NCI-H2081 treated with DMSO at 0.1 percent for 48 hours (cell line): ENCODE measurements at regions not wholly inside any gene's neighbourhood (a gene's known extent, or its start where the extent isn't known, plus 50 kb on each side); places are given as distances from the start of the nearest gene placed in this dataset.
"Not testable (repeated sequence)": the region's sequence is repeated elsewhere in the genome, so short reads cannot be mapped to it uniquely, and the experiment has no call there.

Experiments used
- DNase-seq: peaks from one replicate; lab custom pipeline; 2025; lab: John Stamatoyannopoulos, UW

- no peak for DNase-seq
Measured at GRCh38 chr6:92159046-92159445, 1260.3 kb downstream of the EPHA7 start.

DNA sequence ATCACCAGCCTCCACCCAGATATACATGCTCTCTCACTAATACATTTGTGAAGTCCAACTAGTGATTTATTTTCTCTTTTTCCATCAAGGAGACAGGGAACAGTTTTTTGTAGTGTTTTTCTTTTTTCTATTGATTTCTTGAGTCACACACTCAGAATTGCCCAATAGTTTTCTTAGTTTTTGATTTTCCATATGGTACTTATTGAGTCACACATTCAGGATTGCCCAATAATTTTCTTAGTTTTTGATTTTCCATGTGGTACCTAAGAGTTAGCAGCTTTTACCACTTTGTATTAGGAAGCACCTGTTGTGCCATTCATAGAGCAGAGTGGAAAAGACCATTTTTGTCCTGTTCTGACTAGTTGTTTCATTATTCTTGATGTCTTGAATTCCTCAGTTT is 1268.8 kb downstream of the EPHA7 start:
- no peak for DNase-seq

DNA sequence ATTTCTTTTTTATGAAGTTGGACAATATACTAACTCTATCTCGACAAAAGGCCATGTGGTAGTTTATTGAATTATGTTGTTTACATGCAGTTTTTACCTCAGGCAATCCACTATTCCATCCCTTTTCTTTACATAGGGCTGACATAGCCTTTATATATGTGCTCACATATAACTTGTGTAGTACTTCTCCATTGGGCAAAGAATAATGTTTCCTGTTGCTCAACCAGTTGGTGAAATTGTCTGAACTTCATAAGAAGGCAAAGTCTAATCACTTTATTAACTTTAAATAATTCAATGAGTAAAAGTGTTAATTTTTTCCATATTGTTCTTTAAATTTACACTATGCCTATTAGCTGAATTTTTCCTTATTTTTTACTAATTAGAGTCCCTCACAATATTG is 1272.1 kb downstream of the EPHA7 start:
- DNase-seq, result no peak

- no peak for DNase-seq
Measured at GRCh38 chr6:92139601-92140000, 1279.8 kb downstream of the EPHA7 start.

GRCh38 chr6:92132957-92133356 is 1286.4 kb downstream of the EPHA7 start:
- DNase-seq, result no peak

GRCh38 chr6:92132457-92132856 is 1286.9 kb downstream of the EPHA7 start:
- no peak for DNase-seq

DNA sequence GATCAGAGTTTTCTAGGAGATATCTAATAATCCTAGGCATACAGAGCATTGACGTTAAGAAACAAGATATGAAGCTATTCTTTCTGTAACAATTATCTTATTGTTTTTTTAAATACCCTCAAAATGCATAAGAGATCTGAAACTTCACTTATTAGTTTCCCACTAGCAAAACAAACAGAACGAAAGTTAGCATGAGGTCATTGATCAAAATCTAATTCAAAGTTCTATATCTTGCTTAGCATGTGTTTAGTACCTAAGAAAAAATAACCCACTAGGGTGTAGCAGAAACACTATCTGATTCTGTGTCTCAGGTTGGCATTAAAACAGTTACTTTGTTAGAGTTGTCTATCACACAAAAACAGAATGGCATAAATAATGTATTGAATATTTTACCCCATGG is 1288.4 kb downstream of the EPHA7 start:
- no peak for DNase-seq

DNA sequence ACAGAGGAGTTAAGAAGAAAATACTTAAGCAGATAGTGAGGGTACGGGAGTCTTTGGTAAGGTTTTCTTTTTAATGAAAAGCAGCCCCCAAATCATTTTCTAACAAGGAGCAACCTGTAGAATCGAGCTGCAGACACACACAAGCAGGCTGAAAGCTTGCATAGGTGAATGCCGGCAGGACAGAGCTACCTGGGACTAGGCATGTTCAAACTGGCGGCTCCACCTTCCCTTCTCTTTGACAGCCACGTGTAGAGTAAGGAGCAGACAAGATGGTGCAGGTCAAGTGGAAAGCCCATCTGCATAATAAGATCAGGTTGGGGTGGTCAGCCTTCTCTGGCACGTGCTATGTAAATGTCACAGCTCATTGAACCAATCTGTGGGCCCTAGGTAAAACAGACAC is 1292.4 kb downstream of the EPHA7 start:
- no peak for DNase-seq

DNA sequence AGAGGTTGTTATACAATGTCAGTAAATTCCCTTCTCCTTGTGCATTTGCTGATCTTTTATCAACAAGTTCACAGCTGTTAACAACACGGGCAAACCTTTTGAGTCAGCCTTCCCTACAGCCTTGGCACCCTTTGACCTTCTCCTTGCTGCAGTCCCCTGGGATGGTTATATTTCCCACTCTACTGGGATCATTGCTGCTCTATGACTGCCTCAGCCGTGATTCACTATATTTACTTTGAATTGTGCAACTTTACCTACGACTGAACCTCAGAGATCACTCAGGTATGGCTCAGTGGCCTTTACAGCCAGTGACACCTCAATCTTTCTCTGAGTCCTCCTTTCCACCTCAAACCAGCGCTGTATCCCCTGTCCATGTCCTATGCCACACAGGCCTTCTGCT is 1293.3 kb downstream of the EPHA7 start:
- no peak for DNase-seq

DNA sequence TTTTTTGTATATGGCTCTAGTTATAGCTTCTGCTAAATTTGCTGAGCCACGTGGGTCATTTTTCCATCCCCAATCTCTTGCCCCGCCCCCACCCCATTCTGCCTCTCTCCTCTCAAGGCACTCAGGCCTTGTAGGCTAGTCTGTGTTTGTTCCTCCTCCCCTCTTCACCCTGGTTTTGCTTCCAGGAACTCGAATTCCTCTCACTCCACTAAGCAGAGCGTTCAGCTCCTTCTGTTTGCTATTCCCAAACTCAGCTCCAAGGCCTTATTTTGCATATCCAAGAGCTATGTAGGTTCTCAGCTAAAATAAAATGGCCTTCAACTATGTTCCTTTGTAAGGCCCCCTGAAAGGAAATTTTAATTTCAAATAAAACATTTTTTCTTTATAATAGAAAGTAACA is 1293.7 kb downstream of the EPHA7 start:
- DNase-seq, result no peak

- DNase-seq, result no peak
Measured at GRCh38 chr6:92124200-92124651, 1295.1 kb downstream of the EPHA7 start.

GRCh38 chr6:92122746-92123145 is 1296.6 kb downstream of the EPHA7 start:
- DNase-seq, result no peak

- DNase-seq, result no peak
Measured at GRCh38 chr6:92121228-92121627, 1298.1 kb downstream of the EPHA7 start.

DNA sequence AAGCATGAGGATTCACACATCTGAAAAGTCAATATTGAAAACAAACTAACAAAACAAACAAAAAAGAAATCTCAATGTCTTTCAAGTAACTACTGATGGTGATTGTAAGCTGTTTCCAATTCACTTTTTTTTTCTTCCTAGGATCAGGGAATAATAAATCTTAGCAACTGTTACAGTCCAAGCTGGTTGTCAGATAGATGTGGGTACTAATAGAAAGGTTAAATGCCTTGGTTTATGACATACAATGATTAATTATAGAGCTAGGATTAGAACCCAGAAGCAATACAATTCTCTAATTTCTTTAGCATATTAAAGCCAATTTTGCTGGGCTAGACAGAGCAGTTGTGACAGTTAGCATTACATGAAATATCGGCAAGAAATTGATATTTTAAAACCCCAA is 1301.6 kb downstream of the EPHA7 start:
- DNase-seq, result no peak

DNA sequence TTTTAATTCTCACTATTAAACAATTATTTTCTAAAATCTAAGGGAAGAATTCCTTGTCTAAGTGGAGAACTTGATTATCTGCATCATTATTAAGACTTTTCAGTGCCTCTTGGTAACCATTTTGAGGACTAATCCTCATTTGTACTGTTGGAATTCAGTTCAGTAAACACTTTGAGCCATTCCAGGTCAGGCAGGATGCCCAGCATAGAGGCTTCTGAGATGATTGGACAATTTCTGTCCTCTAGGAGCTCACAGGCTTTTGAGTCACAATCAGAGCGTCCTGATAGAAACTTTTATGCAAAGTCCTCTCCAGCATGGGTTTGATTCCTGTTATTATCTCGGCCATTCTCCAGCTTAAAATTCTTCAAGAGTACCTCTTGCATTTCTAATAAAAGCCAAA is 1304.6 kb downstream of the EPHA7 start:
- DNase-seq, result no peak

- no peak for DNase-seq
Measured at GRCh38 chr6:92114091-92114675, 1305.2 kb downstream of the EPHA7 start.

- no peak for DNase-seq
Measured at GRCh38 chr6:92111386-92111785, 1308.0 kb downstream of the EPHA7 start.

- DNase-seq, result peak; percentile 17
Measured at GRCh38 chr6:92110403-92110802, 1309.0 kb downstream of the EPHA7 start.

- DNase-seq, result no peak
Measured at GRCh38 chr6:92109956-92110355, 1309.4 kb downstream of the EPHA7 start.

DNA sequence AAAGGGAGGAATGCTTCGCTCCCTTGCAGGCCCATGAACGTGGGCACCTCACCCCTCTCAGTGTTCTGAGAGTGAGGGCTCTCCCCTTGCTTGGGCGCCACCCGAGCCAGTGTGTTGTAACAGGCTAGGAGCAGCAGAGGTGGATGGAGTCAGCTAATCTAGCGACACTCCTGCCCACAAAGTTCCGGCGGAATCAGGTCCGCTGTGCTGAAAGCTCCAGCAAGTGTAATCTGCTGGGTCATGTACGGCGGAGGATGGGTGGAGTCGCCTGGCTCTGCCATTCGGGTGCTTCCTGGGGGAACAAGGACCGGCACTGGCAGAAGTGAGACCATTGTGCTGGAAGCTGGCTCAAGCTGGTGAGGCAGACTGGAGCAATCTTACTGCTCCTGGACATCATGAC is 1310.1 kb downstream of the EPHA7 start:
- no peak for DNase-seq

DNA sequence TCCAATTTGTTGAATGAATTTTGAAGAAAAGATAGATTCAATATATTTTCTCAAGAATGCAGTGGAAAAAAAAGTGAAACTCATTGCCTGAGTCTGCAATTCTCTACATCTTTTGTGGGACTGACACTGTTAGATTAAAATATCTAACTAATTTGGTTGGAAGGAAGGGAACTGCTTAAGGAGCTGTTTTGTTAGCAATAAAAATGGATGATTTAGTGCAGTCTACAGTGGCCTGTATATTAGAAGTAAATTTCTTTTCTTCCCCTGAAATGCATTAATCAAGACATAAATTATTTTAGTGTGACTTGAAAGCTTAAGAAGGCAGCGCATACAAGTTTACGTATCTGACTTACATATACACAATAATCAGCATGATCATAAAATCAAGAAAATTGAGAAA is 1332.6 kb downstream of the EPHA7 start:
- DNase-seq, result no peak

- DNase-seq, result not testable (repeated sequence)
Measured at GRCh38 chr6:92083914-92084313, 1335.4 kb downstream of the EPHA7 start.

DNA sequence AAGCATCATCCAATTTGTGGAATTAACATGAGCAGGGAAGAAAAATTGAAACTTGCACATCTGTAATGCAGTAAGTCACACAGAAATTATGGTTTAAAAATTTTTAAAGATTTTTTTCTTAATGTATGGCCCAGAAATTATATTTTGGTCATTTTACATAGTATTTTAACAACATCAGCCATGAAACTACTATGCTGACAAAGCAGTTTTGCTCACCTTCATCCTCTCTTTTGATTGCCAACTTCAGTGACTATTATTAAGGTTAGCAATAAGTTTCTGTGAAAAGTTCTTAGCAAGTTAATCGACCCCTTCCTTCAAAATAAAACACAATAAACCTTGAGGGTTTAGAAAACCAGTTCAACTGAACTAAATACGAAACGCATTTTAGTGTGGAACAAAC is 1347.0 kb downstream of the EPHA7 start:
- DNase-seq, result no peak

- DNase-seq, result no peak
Measured at GRCh38 chr6:92069781-92070180, 1349.6 kb downstream of the EPHA7 start.

DNA sequence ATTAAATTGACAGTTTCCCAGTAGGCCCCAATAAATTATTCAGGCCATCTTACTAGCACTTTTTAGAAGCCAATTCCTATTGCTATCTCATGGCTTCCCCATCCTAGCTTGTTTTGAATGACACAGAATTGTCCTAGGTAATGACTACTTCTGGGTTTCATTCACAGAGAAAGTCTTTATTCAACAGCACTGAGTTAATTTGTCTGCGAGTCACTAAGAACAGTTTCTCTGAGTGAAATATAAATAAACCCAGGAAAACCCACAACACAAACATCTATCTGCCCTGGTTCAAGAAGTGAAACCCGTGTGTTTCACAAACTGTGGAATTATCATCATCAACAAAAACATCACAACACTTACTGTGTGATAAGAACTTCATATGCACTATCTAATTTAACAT is 1366.8 kb downstream of the EPHA7 start:
- DNase-seq, result no peak
